GM19328 (cell line): ENCODE measurements at regions not wholly inside any gene's neighbourhood (a gene's known extent, or its start where the extent isn't known, plus 50 kb on each side); places are given as distances from the start of the nearest gene placed in this dataset.
"Not testable (repeated sequence)": the region's sequence is repeated elsewhere in the genome, so short reads cannot be mapped to it uniquely, and the experiment has no call there.

Experiments used
- ATAC-seq: cut with Tn5 transposase; IDR thresholded peaks from one replicate; pipeline ENCODE4 v1.9.1; 2021; ENCODE audit warnings: mild to moderate bottlenecking, moderate library complexity; ENCODE audit not compliant: unreplicated experiment

- ATAC-seq = no peak
Measured at GRCh38 chr21:21996891-21997290, 998.7 kb downstream of the NCAM2 start.

DNA sequence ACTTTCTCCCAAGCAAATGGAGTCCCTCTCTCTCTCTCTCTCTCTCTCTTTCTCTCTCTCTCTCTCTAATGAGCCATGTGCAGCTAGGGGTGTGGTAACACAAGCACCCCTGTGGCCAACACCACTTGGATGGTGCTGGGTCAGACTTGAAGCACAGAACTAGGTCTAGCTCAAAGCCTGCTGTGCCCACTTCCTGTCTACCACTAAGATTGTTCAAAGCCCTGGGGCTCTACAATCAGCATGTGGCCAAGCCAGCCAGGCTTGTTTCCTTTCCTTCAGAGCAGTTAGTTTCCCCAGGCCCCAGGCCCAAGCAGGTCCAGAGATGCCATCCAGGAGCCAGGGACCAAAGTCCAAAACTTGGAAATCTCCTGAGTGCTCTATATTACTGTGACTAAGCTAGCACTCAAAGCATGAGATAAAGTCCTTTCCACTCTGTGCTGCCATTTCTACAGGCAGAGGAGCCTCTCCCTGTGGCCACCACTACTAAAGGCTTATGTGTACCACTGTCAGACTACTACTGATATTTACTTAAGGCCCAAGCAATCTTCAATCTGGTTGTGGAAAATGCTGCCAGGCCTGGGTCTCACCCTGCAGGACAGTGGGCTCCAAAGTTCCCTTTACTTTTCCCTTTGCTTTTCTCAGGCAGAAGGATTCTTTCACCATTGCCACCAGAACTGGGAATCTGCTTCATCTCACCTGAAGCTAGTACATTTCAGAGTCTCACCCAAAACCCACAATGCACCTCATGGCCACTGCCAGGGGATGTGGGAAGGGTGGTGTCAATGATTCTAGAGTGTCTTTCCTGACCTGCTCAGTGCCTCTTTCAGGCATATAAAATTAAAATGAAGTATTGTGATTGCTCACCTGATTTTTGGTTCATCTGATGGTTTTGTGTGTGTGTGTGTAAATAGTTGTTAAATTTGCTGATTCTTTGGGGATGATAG lies 999.5 kb downstream of the NCAM2 start:
- ATAC-seq = no peak

DNA sequence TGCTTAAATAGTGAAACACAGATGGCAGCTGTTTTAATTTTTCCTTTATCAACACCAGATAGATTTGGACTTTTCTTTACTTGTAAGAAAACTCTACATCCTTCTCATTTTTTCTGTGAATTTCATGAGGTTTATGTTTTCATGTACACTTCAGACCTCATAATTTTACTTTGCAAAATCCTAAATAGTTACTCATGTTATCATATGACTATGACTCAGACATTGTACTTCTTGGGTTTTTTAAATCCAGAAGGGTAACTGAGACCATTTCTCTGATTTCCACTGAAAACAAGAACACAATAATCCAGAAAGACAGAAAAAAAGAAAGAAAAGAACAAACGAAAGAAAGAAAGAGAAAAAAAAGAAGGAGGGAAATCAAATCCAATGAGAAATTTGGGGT lies 1021.6 kb downstream of the NCAM2 start:
- no peak for ATAC-seq

DNA sequence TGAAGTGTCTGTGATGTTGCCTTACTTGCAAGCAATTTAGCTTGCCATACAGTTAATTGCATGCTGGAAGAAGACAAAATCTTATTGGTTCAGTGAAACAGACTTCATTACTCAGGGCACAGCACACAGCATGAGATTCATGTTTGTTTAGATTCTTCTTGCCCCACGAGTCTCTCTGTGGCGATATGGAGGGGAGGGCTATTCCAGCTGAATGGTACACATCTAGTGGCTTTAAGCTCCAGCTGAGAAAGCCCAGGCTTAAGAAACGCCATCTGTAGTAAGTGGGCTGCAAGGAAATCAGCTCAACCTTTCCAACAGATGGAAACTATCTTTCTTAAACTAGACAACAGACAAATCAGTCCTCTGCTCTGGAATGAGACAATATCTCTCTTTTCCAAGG lies 1022.0 kb downstream of the NCAM2 start:
- no peak for ATAC-seq

GRCh38 chr21:22023896-22024295 lies 1025.7 kb downstream of the NCAM2 start:
- not testable (repeated sequence) for ATAC-seq

DNA sequence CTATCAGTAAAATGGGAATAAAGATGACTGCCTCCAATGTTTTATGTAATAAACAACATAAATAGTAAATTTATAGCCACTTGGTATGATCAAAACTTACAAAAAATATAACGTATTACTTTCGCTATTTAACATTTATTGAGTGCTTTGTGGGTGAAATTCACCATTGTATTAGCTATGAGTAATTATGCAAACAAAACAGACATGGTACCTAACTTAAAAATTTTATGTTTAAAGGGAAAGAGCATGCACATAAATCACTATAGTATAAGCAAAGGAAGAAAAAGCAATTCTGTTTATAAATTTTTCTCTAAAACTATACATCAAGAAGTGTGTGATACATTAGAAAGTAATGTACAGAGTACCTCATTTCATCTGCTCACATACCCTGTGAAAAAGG lies 1046.2 kb downstream of the NCAM2 start:
- ATAC-seq = no peak

DNA sequence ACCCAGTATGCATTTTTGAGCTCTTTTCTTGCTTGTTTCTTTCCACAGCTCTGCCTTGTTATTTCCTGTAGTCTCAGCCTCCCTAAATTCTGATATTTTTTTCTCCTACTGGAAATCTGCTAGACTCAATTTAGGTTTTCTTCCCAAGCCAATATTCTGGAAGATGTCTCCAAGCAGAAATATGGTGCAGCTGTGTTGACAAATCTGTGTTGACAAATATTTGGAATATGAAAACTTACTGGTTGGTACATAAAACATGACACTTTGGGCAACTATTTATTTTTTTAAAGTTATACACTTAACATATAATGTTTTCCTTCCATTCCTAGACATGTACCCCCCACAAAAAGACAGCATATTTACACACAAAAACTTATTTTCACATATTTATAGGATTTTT lies 1048.4 kb downstream of the NCAM2 start:
- ATAC-seq = no peak

- ATAC-seq = no peak
Measured at GRCh38 chr21:22056904-22057303, 1058.7 kb downstream of the NCAM2 start.

- ATAC-seq = no peak
Measured at GRCh38 chr21:22062472-22063139, 1064.4 kb downstream of the NCAM2 start.

DNA sequence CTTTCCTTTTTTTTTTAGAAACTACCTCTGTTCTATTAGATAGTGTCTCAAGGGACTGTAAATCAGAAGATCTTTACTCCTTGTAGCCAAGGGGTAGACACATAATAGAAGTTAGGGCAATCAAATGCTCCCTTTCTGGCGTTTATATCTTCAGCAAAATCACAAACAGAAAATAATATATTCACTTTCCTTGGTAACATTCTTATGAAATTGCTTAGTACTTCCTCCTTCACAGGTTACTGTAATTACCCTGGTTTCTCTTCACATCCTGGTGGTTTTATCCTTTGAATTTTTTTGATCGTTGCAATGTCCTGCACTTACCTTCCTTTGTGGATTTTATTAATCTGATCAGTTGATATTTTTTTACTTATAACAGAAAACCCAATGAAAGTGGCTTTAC lies 1064.9 kb downstream of the NCAM2 start:
- no peak for ATAC-seq

- no peak for ATAC-seq
Measured at GRCh38 chr21:22076471-22076870, 1078.3 kb downstream of the NCAM2 start.

- no peak for ATAC-seq
Measured at GRCh38 chr21:22083899-22084298, 1085.7 kb downstream of the NCAM2 start.

DNA sequence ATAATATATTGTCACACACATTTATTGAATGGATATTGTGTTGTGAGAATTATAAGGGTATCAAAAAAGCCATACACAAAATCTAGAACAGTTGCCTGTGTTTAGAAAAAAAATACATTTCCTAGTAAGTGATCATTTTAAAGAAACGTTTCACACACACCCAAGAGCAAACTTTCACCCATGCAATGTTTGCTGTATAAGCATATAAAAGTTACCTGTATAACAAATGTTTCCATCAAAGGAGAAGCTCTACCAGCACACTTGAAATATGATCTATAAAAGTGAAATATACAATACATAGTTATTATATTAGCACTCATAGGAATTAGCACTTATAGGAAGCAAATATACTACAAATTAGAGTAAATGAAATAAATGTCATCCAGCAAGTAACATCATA lies 1098.1 kb downstream of the NCAM2 start:
- ATAC-seq = no peak

- ATAC-seq = no peak
Measured at GRCh38 chr21:22106720-22107410, 1108.7 kb downstream of the NCAM2 start.

DNA sequence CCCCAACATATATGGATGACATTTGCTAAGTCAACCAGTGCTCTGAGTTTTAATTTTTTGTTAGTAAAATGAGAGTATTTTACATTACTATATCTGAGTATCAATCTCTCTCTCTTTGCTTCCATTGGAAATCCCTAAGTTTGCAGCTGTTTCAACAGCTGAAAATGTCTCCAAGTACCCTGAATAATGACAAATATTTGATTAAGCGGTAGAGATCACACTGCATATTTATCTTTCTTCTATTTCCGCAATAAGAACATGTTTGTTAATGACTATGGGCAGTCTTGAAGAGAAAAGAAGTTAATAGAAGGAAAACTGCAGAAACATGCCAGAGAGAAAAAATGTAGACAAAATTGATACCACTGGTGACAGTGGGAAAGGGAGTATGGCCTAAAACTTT lies 1117.5 kb downstream of the NCAM2 start:
- ATAC-seq = no peak

- ATAC-seq = no peak
Measured at GRCh38 chr21:22120616-22121266, 1122.5 kb downstream of the NCAM2 start.

- ATAC-seq = no peak
Measured at GRCh38 chr21:22125581-22125980, 1127.4 kb downstream of the NCAM2 start.

GRCh38 chr21:22128671-22129070 lies 1130.5 kb downstream of the NCAM2 start:
- ATAC-seq = no peak

- no peak for ATAC-seq
Measured at GRCh38 chr21:22132358-22133071, 1134.3 kb downstream of the NCAM2 start.

- no peak for ATAC-seq
Measured at GRCh38 chr21:22136740-22137139, 1138.5 kb downstream of the NCAM2 start.
